GM18508 (cell line): ENCODE measurements at regions not wholly inside any gene's neighbourhood (a gene's known extent, or its start where the extent isn't known, plus 50 kb on each side); places are given as distances from the start of the nearest gene placed in this dataset.
A peak's percentile ranks its signal among the peaks of the same experiment; 100 is the strongest.

Source experiments
- ATAC-seq: cut with Tn5 transposase; IDR thresholded peaks from one replicate; pipeline ENCODE4 v1.9.1; 2021; ENCODE audit warnings: moderate number of reproducible peaks; ENCODE audit not compliant: insufficient read depth, unreplicated experiment

DNA sequence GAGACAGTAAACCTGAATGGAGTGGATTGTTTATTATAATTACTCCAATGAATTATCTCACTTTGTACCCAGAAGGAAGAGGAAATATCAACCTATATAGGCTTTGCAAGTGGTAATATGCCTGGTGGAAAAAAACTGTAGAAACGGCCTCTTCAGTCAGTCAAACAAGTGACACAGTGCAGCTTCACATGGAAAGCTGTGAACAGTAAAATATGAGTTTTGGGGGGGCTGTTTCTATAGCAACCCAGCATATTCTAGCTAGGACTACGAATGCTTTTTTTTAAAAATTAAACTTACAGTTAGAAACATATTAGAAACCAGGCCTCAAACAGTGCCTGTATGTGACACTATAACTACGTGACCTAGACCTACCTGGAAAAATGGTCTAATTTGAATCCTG is 150.1 kb downstream of the PPP1R2C start:
- no peak for ATAC-seq

DNA sequence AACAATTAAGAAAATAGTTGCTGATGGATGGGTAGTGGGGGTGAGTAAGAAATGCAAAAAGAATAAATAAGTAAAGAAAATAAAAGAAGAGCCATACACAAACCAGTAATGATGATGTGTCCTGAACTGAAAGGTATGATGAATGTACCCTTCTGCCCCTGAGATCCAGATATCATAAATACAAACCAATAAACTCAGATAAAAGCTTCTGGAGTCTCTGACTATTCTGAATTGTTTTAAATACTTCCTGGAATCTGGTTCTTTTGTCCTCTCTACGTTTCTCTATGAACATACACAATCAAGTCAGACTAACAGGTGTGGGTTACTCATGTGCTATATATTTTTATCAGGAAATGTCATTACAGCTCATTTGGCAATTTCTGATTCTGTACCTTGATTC is 153.4 kb downstream of the PPP1R2C start:
- no peak for ATAC-seq

DNA sequence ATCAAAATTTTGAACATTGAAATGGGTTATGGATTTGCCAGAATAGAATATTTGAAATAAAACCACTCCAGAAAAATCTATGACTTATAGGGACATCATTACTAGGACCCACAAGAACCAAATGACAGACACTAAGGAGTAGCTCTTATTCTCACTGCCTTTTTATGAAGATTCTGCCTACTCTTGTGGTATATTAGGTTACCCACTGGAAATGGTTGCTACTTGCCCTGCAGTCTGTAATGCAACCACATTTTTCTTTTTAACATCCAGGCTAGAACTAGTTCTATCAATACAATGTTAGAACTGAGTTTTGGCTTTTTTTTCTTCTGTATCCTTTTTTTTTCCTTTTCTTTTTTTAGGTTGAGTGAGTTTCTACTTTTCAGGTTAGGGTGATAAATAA is 158.9 kb downstream of the PPP1R2C start:
- no peak for ATAC-seq

DNA sequence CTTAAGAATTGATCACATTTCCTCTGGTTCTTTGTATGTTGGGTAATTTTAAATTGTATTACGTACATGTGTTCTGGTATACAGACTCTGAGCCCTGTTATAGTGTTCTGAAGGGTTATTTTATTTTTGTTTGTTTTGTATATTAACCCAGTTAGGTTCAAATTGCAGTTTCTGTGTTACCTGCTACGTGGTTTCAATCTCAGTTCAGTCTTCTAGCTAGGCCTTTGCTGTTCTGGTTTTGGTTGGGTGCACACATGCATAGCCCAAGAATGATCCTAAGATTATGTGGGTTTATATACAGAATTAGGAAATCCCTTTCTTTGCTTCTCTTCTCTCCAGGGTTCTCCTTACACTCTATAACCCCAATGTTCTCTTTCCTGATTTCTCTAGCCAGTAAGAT is 161.0 kb downstream of the PPP1R2C start:
- peak; percentile 50 for ATAC-seq

DNA sequence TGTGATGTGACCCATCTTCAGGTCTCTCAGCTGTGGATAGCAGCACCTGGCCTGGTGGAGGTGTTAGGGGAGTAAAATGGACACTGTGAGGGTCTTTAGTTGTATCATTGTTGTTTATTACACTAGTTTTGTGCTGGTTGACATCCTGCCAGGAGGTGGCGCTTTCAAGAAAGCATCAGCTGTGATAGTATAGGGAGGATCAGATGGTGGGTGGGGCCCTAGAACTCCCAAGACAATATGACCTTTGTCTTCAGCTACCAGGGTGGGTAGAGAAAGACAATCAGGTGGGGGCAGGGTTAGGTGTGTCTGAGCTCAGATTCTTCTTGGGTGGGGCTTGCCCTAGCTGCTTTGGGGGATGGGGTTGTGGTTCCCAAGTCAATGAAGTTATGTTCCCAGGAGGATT is 162.8 kb downstream of the PPP1R2C start:
- no peak for ATAC-seq

- no peak for ATAC-seq
Observed at GRCh38 chrX:42606591-42606990, 171.4 kb downstream of the PPP1R2C start.

- ATAC-seq = no peak
Observed at GRCh38 chrX:42604302-42604701, 173.7 kb downstream of the PPP1R2C start.

DNA sequence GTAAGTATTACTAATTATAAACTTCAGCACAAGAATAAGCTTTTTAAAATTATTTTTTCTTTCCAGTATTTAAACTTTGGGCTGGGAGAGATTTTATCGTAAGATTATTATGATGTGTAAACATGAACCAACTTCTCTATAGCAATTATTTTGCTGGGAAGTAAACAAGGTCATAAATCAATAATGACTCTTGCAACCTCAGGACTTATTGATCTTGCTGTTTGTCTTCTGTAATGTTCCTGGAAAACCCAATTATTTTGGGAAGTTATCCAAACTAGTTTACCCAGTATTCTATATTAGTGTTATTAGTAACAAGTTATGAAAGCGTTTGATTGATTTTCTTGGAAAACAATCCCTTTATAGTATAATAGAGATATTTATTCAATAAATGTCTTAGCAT is 174.9 kb downstream of the PPP1R2C start:
- ATAC-seq = no peak

DNA sequence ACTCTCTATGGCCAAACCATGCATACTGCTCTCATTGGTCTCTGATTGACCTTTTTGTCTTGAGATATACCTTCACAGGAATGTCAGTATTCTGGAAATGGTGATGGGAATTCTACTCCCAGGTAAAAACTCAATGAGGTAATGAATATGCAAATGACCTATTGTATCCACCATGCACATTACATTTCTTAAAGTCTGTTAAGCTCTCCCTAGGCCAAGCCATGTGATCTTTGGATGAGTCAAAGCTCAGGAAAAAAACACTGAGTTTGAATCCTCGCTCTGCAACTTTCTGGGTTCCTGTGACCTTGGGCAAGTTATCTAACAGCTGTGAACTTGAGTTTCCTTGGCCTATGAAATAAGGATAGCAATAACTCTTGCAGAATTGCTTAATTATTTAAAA is 175.4 kb downstream of the PPP1R2C start:
- no peak for ATAC-seq

GRCh38 chrX:42602136-42602535 is 175.8 kb downstream of the PPP1R2C start:
- ATAC-seq = no peak

DNA sequence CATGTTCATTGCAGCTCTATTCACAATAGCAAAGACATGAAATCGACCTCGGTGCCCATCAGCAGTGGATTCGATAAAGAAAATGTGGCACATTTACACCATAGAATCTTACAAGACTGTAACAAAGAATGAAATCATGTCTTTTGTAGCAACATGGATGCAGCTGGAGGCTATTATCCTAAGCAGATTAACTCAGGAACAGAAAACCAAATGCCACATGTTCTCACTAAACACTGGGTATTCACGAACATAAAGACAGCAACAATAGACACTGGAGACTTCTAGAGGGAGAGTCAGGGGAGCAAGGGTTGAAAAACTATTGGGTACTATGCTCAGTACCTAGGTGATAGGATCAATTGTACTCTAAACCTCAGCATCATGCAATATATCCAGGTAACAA is 180.5 kb downstream of the PPP1R2C start:
- ATAC-seq = no peak

GRCh38 chrX:42585842-42586621 is 191.9 kb downstream of the PPP1R2C start:
- ATAC-seq = no peak

GRCh38 chrX:42577936-42578470 is 200.0 kb downstream of the PPP1R2C start:
- no peak for ATAC-seq

- no peak for ATAC-seq
Observed at GRCh38 chrX:42567268-42567667, 210.7 kb downstream of the PPP1R2C start.

DNA sequence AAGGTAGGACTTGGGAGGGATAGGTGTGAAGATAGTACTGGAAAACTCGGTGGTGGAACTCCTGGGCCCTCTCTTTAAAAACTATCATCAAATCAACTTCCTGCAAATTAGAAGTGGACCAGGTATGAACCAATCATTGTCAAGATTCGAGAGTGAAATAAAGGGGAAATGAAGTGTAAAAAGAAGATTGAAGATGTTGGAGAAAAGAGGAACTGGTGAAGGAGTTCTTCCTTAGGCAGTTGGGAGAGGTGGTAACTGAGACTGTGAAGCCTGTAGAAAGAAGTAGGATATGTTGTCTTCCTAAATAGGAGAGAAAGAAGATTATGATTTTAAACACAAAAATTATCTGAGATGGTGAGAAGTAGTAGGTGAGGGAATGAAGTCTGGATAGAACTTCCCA is 212.2 kb downstream of the PPP1R2C start:
- ATAC-seq = no peak

GRCh38 chrX:42546800-42547199 is 231.2 kb downstream of the PPP1R2C start:
- ATAC-seq = no peak

DNA sequence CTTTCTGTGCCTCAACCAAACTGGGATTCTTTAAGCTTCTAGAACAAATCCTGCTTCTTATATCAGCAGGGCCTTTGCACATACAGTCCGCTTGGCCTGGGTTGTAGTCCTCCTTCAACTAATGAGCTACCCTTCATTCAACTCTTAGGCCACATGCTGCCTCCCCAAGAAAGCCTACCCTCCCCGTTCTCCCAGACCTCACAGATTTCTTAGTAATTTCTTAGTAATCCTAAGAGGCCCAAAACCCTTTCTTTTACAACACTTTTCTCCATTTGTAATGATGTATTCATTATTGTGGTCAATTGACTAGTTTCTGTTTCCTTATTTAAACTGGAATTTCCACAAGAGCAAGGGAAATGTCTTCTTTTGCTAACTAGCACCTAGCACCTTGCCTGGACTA is 233.1 kb downstream of the PPP1R2C start:
- ATAC-seq = no peak

GRCh38 chrX:42541554-42541953 is 236.4 kb downstream of the PPP1R2C start:
- no peak for ATAC-seq

GRCh38 chrX:42540146-42540545 is 237.8 kb downstream of the PPP1R2C start:
- ATAC-seq = no peak

DNA sequence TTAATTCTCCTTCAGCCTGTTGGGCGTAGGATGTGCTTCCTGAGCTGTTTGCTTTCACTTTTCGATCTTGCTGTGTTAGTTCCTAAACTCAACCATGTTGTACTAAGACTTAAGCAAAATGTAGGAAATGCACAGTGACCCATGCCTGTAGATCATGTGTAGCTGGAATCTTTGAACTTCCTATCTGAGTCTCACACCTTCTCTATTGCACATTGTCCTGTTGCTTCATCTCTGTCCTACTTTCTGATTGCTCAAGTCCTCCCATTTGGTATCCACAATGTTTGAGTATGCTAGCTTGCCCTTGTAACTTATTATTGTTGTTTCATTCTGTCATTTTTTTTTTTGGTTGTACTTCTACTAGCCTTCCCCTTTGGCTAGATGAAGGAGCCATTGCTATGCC is 239.6 kb downstream of the PPP1R2C start:
- no peak for ATAC-seq

DNA sequence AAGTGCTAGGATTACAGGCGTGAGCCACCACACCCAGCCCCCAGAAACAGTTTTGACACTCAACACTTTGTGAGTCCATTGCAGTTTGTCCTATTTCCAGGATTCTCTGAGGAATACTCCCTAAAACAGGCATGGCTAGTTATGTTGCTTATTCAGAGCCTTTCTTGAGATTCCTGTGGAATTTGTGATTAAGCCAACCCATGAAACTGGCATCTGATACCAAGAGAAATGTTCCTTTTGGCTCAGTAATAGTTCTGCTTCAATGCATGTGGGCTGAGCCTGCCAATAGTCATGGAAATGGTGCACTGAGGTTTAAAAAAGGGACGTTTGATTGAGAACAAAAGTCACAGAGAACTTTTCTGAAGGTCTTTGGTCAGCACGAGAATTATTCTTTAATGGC is 241.7 kb downstream of the PPP1R2C start:
- no peak for ATAC-seq

- no peak for ATAC-seq
Observed at GRCh38 chrX:42535233-42535632, 242.7 kb downstream of the PPP1R2C start.
